ENCODE measurements at regions not wholly inside any gene's neighbourhood (a gene's known extent, or its start where the extent isn't known, plus 50 kb on each side); places are given as distances from the start of the nearest gene placed in this dataset.

GRCh38 chr17:5758651-5759050 is 174.3 kb upstream of the NLRP1 start:
- TF ChIP-seq, protein P1, sequence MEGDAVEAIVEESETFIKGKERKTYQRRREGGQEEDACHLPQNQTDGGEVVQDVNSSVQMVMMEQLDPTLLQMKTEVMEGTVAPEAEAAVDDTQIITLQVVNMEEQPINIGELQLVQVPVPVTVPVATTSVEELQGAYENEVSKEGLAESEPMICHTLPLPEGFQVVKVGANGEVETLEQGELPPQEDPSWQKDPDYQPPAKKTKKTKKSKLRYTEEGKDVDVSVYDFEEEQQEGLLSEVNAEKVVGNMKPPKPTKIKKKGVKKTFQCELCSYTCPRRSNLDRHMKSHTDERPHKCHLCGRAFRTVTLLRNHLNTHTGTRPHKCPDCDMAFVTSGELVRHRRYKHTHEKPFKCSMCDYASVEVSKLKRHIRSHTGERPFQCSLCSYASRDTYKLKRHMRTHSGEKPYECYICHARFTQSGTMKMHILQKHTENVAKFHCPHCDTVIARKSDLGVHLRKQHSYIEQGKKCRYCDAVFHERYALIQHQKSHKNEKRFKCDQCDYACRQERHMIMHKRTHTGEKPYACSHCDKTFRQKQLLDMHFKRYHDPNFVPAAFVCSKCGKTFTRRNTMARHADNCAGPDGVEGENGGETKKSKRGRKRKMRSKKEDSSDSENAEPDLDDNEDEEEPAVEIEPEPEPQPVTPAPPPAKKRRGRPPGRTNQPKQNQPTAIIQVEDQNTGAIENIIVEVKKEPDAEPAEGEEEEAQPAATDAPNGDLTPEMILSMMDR (IDR thresholded peaks at IDR 0.05), result no peak
- no peak for TF ChIP-seq EZH2phosphoT487 (IDR thresholded peaks at IDR 0.05)
